ENCODE measurements at regions not wholly inside any gene's neighbourhood (a gene's known extent, or its start where the extent isn't known, plus 50 kb on each side); places are given as distances from the start of the nearest gene placed in this dataset.

DNA sequence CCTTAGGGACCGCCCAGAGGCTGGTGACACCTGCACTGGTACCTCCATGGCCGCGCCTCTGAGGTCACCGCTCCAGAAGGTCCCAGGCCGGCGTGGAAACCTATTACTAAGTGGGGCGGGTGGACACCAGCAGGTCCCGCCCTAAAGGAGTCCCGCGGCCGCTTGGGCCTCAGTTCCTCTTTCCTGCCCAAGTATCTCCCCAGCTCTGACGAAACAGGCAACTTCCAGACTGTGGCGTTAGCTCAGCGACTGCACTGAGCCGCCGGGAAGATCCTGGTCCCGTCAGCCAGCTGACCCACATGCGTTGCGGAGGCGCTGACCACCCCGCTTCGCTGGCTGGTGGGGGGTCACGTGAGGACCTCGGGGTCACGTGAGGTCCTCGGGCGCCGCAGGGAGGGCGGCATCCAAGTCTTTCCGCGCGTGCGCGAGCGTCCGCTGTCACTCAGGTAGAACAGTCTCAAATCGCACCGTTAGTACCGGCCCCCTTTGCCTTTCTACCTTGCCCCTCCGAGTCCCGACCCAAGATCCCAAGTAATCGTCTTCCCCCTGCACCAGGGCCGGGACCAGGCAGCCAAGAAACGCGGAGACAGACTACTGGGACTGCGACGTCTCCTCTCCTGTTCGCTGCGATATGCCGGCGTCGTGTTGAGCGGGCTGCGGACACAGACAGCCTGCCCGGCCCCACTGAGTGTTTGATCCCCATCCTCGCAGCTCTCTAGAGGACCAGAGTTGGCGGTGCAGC lies 53.7 kb upstream of the KDM4C start:
- DNase-seq (ENCODE audit: extremely low spot score, insufficient read length, low read depth) (peak; percentile 94), FAIRE-seq (peak; percentile 93)

DNA sequence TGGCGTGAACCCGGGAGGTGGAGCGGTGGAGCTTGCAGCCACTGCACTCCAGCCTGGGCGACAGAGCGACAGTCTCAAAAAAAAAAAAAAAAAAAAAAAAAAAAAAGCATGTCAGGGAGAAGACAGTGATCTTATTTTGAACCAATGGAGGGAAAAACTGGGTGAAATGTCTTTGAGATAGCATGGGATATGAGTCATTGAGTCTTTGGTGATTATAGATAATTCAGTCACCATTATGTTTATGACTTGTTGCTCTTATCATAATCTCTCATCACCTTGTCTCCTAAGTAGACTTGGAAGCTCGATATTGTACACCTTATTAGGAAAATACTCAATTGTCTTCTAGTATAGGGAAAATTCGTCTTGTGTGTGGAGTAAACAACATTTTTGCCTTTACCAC lies 55.1 kb upstream of the KDM4C start:
- no peak for FAIRE-seq
- no peak for DNase-seq (ENCODE audit: extremely low spot score, insufficient read length, low read depth)

- DNase-seq (ENCODE audit: extremely low spot score, insufficient read length, low read depth) = no peak
- FAIRE-seq = no peak
Observed at GRCh38 chr9:6696178-6696577, 50.6 kb upstream of the GLDC start.

DNA sequence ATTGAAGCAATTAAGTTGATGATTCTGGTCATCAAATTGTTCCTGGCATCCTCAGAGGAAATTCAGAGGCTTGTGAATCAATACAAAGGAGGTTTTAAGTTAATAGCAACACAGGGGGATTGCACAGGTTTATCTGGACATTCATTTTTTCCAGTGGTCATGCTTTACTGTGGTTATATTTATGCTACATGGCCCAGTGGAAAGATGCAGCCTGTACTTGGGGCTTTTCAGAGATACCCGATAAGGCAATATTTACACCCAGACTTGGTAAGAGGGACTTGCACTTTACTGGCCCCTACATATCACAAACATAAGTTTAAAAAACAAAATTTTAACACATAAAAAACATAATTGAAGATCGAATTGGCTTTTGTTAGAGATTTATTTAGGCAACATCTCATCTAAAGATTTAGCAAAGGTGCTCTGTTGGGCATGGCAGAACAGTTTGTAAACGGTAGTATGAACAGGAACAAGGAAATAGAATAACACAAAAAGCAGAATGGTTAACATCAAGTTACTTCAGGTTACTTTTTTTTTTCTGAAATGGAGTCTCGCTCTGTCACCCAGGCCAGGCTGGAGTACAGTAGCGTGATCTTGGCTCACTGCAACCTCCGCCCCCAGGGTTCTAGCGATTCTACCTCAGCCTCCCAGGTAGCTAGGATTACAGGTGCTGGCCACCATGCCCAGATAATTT lies 49.7 kb upstream of the GLDC start:
- DNase-seq (ENCODE audit: extremely low spot score, insufficient read length, low read depth) (no peak), FAIRE-seq (no peak)
